ENCODE measurements at regions not wholly inside any gene's neighbourhood (a gene's known extent, or its start where the extent isn't known, plus 50 kb on each side); places are given as distances from the start of the nearest gene placed in this dataset.

DNA sequence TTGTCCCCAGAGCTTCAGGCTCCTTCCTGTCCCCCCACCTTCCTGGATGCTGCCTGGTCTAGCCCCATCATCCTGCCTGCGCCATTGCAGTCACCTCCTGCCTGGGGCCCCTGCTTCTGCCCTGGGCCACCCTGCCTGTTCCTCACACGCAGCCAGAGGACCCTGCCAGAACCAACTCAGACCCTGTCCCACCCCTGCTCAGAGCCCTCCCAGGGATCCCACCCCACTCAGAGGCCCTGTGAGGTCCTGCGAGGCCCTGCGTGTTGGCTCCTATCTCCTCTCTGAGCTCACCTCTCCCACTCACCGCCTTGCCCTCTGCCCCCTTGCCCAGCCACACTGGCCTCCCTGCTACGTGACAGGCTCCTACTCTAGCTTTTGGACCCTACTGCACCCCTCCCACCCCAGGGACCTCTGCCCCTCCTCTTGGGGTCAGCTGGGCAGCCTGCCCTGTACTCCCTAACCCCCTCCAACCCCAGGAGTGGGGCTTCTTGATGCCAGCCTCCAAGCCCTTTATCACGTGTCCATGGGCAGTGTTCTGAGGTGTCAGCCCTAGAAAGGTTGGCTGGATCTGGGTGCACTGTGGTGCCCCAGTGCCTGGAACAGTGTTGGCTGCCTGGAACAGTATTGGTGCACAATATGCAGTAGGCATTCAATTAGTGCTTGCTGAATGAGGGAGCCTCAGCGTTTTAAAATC, 68.3 kb downstream of the CEBPB start:
- no peak for DNase-seq

DNA sequence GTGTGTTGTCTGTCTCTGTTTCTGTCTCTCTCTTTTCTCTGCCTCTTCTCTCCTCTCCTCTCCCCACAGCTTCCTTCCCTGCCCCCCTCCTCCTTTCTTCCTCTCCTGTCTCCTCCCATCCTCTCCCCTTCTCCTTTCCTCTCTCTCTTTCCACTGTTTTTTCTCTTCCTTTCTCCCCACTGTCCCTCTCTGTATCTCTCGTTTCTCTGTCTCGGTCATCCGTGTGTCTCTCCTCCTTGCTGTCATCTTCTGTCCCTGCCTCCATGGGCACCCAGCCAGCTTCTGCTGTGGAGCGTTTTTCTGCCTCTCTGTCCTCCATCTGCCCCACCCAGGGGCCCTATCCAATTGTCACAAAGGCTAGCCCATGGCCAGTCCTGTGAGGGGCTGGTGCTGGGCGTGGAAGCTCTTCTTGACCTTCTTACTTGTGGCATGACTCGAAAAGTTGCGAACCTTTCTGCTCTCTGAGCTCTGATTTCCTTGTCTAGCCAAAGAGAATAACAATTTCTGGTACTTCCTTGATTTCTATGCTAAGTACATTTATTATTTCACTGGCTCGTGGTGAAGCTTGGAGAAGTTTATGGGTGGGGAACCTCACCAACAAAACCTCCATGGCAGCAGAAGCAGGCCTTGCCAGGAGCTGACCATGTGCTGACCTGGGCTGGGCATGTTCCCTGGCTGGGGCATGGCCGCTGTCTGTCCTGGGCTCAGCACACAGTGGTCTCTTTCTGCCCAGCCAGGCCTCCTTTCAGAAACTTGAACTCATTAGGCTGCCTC, 69.3 kb downstream of the CEBPB start:
- DNase-seq = no peak

DNA sequence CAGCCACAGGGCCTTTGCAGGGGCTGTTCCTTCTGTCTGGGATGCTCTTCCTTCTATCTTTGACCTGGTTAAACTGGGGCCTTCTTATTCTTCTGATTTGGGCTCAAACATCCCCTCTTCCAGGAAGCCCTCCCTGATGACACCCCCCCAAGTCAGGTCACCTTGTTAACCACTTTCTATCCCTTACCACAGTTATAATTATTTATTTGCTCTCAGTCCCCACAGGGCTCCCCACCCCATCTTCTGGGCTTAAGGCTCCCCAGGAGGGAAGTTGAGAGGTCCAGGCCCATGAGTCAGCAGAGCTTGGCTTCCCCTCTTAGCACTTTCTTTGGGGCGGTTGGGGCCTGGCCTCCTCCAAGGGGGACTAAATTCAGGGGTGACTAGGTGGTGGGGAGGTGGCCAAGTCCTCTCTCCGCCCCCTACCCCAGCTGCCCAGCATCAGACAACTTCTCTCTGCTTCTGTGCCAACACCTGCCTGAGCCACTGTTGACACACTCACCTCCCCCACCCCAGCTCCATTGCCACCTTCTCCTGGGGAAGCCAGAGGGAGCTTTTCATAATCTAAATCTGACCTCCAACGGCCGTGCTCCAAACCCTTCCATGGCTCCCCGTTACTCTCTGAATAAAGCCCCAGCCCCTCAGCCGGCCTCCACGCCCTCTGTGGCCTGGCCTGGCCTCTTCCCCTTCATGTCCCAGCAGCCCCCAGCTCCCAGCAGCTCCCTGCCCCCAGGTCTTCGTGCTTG, 70.0 kb downstream of the CEBPB start:
- no peak for DNase-seq

GRCh38 chr20:50261471-50262212, 71.0 kb downstream of the CEBPB start:
- DNase-seq = no peak

- DNase-seq = no peak
Observed at GRCh38 chr20:50263831-50264230, 73.2 kb downstream of the CEBPB start.

GRCh38 chr20:50264534-50265145, 74.0 kb downstream of the CEBPB start:
- no peak for DNase-seq

- no peak for DNase-seq
Observed at GRCh38 chr20:50265245-50265946, 74.8 kb downstream of the CEBPB start.

DNA sequence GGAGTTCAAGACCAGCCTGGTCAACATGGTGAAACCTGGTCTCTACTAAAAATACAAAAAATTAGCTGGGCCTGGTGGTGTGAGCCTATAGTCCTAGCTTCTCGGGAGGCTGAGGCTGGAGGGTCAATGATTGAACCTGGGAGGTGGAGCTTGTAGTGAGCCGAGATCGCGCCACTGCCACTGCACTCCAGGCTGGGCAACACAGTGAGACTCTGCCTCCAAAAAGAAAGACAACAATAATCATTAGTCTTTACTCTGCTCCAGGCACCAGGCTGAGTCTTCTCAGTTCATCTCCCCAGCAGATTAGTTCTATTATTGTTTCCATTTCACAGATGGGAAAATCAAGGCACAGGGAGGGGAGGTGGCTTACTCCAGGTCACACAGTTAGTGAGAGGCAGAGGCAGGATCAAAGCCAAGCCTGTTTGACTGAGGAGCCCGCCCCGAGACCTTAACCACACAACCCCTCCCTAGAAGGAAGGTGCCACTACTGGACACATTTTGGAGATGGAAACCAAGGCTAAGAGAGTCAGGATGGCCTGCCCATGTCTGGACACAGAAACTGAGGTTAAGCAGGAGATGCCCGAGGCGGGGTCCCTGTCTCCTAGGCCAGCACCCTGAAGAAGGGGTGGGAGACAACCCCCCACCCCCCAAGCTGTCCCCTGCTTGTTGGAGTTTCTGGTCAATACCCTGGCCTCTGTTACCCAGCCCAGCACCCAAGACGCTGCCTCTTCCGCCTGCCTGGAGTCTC, 75.8 kb downstream of the CEBPB start:
- DNase-seq = no peak

DNA sequence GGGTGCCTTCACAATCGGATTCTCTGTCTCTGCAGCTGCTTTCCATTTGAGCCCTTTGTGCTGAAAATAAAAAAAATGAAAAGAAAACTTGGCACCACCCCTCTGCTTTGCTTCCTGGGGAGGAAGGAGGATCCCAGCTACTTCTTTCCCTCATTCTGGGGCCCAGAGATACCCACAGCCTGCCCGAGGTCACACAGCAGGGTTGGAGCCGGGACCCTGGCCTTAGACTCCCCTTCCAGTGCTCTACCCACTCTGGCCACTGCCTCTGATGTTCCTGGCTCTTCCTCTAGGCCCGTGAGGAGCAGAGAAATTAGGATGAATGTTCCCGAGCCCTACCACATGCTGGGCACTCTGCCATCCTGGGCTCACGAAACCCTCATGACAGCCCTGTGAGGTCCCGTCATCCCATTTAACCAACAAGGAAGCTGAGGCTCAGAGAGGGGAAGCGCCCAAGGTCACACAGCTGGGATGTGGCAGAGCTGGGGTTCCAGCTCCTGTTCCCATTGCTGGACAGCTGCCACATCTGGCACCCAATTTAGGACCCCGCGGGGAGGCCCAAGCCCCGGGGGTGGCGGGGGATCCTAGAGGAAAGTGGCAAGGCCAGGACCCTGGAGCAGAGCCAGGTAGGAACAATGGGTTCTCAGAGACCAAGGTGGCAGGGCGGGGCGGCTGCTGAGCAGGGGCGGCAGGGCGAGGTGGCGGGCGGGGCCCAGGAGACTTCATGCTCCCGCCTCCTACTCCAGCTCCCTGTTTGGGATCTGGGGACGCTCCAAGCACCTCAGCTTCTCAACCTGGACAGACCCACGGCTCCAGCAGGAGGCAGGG, 76.6 kb downstream of the CEBPB start:
- no peak for DNase-seq

- no peak for DNase-seq
Observed at GRCh38 chr20:50267866-50268219, 77.2 kb downstream of the CEBPB start.

DNA sequence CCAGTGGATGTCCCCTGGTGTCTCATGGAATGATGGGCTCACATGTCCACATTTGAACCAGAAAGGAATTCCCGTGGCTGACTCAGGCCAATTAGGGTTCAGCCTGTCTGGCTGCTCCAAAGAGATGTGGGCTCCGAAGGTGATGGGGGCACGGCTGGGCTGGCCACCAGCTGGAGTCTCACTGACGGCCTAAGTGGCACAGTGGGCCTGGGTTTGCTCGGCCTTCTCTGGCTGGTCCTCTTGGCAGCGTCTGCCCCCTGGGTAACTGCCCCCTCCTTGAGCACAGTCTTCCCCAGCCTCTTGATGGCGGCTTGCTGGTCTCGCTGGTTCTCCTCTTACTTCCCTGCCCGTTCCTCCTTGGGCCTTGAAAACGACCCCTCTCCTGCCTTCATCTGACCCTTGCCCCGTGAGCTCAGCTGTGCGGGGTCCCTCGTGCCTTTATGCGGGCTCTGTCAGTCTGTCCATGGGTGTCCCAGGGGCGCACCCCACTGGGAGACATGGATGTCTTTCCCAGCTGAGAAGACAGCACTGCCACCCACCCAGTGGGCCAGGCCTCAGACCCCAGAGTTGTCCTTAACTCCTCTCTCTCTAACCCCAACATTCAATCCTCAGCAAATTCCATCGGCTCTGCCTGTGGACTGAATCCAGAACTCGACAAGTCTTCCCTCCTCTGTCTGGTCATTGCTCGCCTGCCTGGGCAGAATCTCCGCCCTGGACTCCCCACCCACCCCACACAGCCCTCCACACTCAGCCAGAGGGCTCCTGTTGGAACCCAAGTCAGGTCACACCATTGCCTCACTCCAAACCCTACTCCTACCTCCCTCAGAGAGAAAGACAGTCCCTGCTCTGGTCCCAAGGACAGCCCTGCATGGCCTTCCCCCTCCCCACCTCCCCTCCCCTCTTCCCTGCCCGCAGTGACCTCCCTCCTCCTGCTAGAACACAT, 78.7 kb downstream of the CEBPB start:
- no peak for DNase-seq

DNA sequence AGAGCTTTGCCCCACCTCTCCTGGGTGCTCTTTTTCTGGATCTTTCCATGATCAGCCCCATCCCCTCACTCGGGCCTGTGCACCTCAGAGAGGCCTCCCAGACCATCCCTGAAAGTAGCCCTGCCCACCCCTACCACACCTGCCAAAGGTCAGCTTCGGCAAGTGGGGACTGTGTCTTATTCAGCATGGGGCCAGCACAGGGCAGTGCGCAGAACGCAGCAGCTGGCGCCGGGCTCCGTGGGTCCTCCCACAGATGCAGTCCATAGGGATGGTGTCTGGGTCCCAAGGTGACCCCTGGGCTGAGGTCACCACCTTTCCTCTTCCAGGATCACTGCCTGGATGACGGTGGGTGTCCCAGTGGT, 79.4 kb downstream of the CEBPB start:
- DNase-seq = no peak

- DNase-seq = no peak
Observed at GRCh38 chr20:50270569-50270968, 79.9 kb downstream of the CEBPB start.

- no peak for DNase-seq
Observed at GRCh38 chr20:50271176-50271575, 80.5 kb downstream of the CEBPB start.

- no peak for DNase-seq
Observed at GRCh38 chr20:50271612-50272011, 81.0 kb downstream of the CEBPB start.

DNA sequence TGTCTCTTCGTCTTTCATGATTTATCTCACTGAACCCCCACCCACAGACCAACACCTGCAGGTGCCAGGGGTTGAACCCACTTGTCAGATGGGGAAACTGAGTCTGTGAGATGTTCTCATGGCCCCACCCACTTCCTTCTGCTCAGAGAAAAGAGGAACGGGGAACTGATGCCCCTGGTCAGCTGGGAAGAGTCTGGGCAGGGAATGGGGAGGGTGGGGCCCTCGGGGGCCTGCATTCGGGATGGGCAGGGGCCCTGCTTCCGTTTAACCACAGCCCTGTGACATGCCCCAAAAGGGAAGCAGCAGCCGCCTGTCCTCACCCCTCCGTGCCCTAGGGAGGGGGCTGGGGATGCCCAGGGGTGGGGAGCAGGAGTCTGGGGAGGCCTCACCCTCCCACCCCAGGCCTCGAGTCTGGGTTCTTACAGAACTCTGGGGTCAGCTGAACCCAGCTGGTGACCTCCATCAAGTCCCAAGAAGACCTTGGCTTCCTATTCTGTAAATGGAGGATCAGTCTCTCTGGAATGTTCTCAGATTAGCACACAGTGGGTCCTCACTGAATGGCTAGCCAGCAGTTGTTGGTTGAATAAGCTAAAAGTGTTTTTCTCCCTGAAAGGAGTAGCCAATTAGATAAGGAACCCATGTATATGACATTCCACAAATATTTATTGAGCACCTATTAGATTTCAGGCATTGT, 81.5 kb downstream of the CEBPB start:
- no peak for DNase-seq

DNA sequence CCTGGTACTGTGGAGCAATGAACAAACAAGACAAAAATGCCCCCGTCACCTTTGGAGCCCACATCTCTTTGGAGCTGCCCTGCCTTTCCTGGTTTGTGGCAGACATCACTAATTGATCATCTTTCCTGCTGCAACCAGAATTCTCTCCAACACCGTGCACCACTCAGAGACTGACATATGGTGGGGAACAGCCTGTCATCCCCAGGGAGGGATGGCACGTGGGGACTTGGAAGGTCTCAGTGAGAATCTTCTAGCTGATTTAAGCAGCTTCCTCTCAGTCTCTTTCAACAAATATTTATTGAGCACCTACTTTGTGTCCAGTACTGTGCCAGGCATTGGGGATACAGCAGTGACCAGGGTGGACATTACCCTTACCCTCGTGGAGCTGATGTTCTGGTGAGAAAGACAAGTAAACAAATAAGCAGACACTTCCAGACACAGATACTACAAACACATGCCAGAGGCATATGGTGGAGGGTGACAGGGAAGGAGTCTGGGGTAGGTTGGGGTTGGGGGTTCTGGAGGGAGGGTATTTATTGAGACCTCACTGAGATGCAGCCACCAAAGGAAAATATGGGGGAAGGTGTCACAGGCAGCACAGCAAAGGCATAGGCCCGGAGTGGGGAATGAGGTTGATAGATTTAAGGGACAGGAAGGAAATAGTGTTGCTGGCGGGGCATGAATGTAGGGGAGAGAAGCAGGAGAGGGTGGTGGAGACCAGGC, 82.3 kb downstream of the CEBPB start:
- no peak for DNase-seq
